ENCODE measurements at regions not wholly inside any gene's neighbourhood (a gene's known extent, or its start where the extent isn't known, plus 50 kb on each side); places are given as distances from the start of the nearest gene placed in this dataset.

- TF ChIP-seq, protein P1, sequence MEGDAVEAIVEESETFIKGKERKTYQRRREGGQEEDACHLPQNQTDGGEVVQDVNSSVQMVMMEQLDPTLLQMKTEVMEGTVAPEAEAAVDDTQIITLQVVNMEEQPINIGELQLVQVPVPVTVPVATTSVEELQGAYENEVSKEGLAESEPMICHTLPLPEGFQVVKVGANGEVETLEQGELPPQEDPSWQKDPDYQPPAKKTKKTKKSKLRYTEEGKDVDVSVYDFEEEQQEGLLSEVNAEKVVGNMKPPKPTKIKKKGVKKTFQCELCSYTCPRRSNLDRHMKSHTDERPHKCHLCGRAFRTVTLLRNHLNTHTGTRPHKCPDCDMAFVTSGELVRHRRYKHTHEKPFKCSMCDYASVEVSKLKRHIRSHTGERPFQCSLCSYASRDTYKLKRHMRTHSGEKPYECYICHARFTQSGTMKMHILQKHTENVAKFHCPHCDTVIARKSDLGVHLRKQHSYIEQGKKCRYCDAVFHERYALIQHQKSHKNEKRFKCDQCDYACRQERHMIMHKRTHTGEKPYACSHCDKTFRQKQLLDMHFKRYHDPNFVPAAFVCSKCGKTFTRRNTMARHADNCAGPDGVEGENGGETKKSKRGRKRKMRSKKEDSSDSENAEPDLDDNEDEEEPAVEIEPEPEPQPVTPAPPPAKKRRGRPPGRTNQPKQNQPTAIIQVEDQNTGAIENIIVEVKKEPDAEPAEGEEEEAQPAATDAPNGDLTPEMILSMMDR (IDR thresholded peaks at IDR 0.05) = no peak
- TF ChIP-seq POLR2A (IDR thresholded peaks at IDR 0.05; ENCODE audit: low read depth) = no peak
- TF ChIP-seq EP300 (IDR thresholded peaks at IDR 0.05) = no peak
These were observed 1301.9 kb downstream of the PCDH7 start for GRCh38 chr4:32022071-32022470.
